ENCODE measurements at regions not wholly inside any gene's neighbourhood (a gene's known extent, or its start where the extent isn't known, plus 50 kb on each side); places are given as distances from the start of the nearest gene placed in this dataset.

GRCh38 chr1:157310401-157310800 lies 172.2 kb upstream of the ETV3 start:
- Histone ChIP-seq H3K27me3 (replicated peaks; ENCODE audit: insufficient read depth, low read depth, low read length, poor library complexity) (peaks cover 53% of the 10 kb centered on the region), H3K36me3 (ENCODE audit: insufficient read depth, low read length, poor library complexity, severe bottlenecking) (no peaks in the 10 kb centered on the region), H3K27ac (ENCODE audit: low read depth, low read length, poor library complexity, severe bottlenecking) (no peak overlapping the region), H3K9me3 (ENCODE audit: low read depth, low read length, poor library complexity, severe bottlenecking) (no peaks in the 10 kb centered on the region), H3K4me3 (ENCODE audit: low read depth, low read length, poor library complexity, severe bottlenecking) (no peak overlapping the region), H3K4me1 (ENCODE audit: insufficient read depth, low read length, poor library complexity, severe bottlenecking) (no peaks in the 10 kb centered on the region)
- ChIA-PET CTCF (no interaction called here), POLR2A (ENCODE audit: low non-redundant PET) (no interaction called here)
- BruUV-seq (replicated peaks): no TSS peak
- TF ChIP-seq EZH2 (IDR thresholded peaks at IDR 0.05; ENCODE audit: borderline replicate concordance, low read depth, low read length, poor library complexity, severe bottlenecking): no peak
- TF ChIP-seq CTCF (conservative IDR thresholded peaks at IDR 0.05; ENCODE audit: low read depth, low read length): no peak
- DNase-seq (ENCODE audit: low spot score): no peak
- intact Hi-C loops (cut with micrococcal nuclease; ENCODE audit: unreplicated experiment): loop anchor here (5.0 kb wide), 1 partner anchor 182 kb away; no protein-coding TSS in a partner anchor

GRCh38 chr1:157307491-157307890 lies 169.3 kb upstream of the ETV3 start:
- CTCF ChIA-PET: no interaction called here
- no TSS peak for BruUV-seq (replicated peaks)

GRCh38 chr1:157306896-157307295 lies 168.7 kb upstream of the ETV3 start:
- ChIA-PET POLR2A (ENCODE audit: low non-redundant PET) (no interaction called here), CTCF (no interaction called here)
- DNase-seq (ENCODE audit: low spot score): no peak
- H3K27ac ChIP-seq (ENCODE audit: low read depth, low read length, poor library complexity, severe bottlenecking): no peak overlapping the region
- H3K27me3 ChIP-seq (replicated peaks; ENCODE audit: insufficient read depth, low read depth, low read length, poor library complexity): peaks cover 41% of the 10 kb centered on the region
- H3K4me3 ChIP-seq (ENCODE audit: low read depth, low read length, poor library complexity, severe bottlenecking): no peak overlapping the region
- BruUV-seq (replicated peaks): no TSS peak
- no peaks in the 10 kb centered on the region for H3K36me3 ChIP-seq (ENCODE audit: insufficient read depth, low read length, poor library complexity, severe bottlenecking)
- no peaks in the 10 kb centered on the region for H3K9me3 ChIP-seq (ENCODE audit: low read depth, low read length, poor library complexity, severe bottlenecking)
- H3K4me1 ChIP-seq (ENCODE audit: insufficient read depth, low read length, poor library complexity, severe bottlenecking): no peaks in the 10 kb centered on the region
- intact Hi-C loops (cut with micrococcal nuclease; ENCODE audit: unreplicated experiment): no loop called here
- TF ChIP-seq EZH2 (IDR thresholded peaks at IDR 0.05; ENCODE audit: borderline replicate concordance, low read depth, low read length, poor library complexity, severe bottlenecking): no peak
- no peak for TF ChIP-seq CTCF (conservative IDR thresholded peaks at IDR 0.05; ENCODE audit: low read depth, low read length)

More at GRCh38 chr1:157307491-157307890, 169.3 kb upstream of the ETV3 start:
- no peak overlapping the region for H3K27ac ChIP-seq (ENCODE audit: low read depth, low read length, poor library complexity, severe bottlenecking)
- H3K9me3 ChIP-seq (ENCODE audit: low read depth, low read length, poor library complexity, severe bottlenecking): no peaks in the 10 kb centered on the region
- H3K4me1 ChIP-seq (ENCODE audit: insufficient read depth, low read length, poor library complexity, severe bottlenecking): no peaks in the 10 kb centered on the region
- no peaks in the 10 kb centered on the region for H3K36me3 ChIP-seq (ENCODE audit: insufficient read depth, low read length, poor library complexity, severe bottlenecking)
- H3K27me3 ChIP-seq (replicated peaks; ENCODE audit: insufficient read depth, low read depth, low read length, poor library complexity): peaks cover 38% of the 10 kb centered on the region
- no peak for TF ChIP-seq EZH2 (IDR thresholded peaks at IDR 0.05; ENCODE audit: borderline replicate concordance, low read depth, low read length, poor library complexity, severe bottlenecking)
- no peak for TF ChIP-seq CTCF (conservative IDR thresholded peaks at IDR 0.05; ENCODE audit: low read depth, low read length)
- POLR2A ChIA-PET (ENCODE audit: low non-redundant PET): interaction anchor here (0.6 kb wide), 1 partner anchor 232 kb away, joined by 4 read pairs; no protein-coding TSS in a partner anchor
- no peak overlapping the region for H3K4me3 ChIP-seq (ENCODE audit: low read depth, low read length, poor library complexity, severe bottlenecking)
- DNase-seq (ENCODE audit: low spot score): no peak
- intact Hi-C loops (cut with micrococcal nuclease; ENCODE audit: unreplicated experiment): no loop called here
